HEK293 (cell line): ENCODE measurements at regions not wholly inside any gene's neighbourhood (a gene's known extent, or its start where the extent isn't known, plus 50 kb on each side); places are given as distances from the start of the nearest gene placed in this dataset.

ENCODE experiments used
- GLIS2 ChIP-seq: fragments of 450-650 bp; formaldehyde crosslinking; IDR thresholded peaks from 2 replicates; pipeline ENCODE4 v1.5.1; 2016; ENCODE audit warnings: missing biosample characterization, missing genetic modification characterization
- KLF16 ChIP-seq: fragments of 450-650 bp; formaldehyde crosslinking; IDR thresholded peaks from 2 replicates; pipeline ENCODE4 v1.5.1; 2017; ENCODE audit warnings: missing biosample characterization, missing genetic modification characterization
- KLF9 ChIP-seq: fragments of 450-650 bp; formaldehyde crosslinking; IDR thresholded peaks from 2 replicates; pipeline ENCODE4 v1.5.1; 2016; ENCODE audit warnings: missing biosample characterization, missing genetic modification characterization, low read depth
- MZF1 ChIP-seq: fragments of 450-650 bp; formaldehyde crosslinking; IDR thresholded peaks from 2 replicates; pipeline ENCODE4 v1.5.1; 2017; ENCODE audit warnings: missing biosample characterization, missing genetic modification characterization, borderline replicate concordance
- ZNF530 ChIP-seq: fragments of 450-650 bp; formaldehyde crosslinking; IDR thresholded peaks from 2 replicates; pipeline ENCODE4 v1.5.1; 2016; ENCODE audit warnings: low read depth, missing biosample characterization, missing genetic modification characterization
- ZNF701 ChIP-seq: fragments of 450-650 bp; formaldehyde crosslinking; IDR thresholded peaks from 2 replicates; pipeline ENCODE4 v1.5.1; 2016; ENCODE audit warnings: missing biosample characterization, missing genetic modification characterization
- TF ChIP-seq, protein P1 (sequence below): fragments of 450-650 bp; formaldehyde crosslinking; IDR thresholded peaks from 2 replicates; pipeline ENCODE4 v1.5.1; 2016; ENCODE audit warnings: missing biosample characterization, missing genetic modification characterization
- TF ChIP-seq, protein P2 (sequence below): fragments of 450-650 bp; IDR thresholded peaks from 2 replicates; pipeline ENCODE4 v1.5.1; 2018; ENCODE audit warnings: missing biosample characterization, missing genetic modification characterization

DNA sequence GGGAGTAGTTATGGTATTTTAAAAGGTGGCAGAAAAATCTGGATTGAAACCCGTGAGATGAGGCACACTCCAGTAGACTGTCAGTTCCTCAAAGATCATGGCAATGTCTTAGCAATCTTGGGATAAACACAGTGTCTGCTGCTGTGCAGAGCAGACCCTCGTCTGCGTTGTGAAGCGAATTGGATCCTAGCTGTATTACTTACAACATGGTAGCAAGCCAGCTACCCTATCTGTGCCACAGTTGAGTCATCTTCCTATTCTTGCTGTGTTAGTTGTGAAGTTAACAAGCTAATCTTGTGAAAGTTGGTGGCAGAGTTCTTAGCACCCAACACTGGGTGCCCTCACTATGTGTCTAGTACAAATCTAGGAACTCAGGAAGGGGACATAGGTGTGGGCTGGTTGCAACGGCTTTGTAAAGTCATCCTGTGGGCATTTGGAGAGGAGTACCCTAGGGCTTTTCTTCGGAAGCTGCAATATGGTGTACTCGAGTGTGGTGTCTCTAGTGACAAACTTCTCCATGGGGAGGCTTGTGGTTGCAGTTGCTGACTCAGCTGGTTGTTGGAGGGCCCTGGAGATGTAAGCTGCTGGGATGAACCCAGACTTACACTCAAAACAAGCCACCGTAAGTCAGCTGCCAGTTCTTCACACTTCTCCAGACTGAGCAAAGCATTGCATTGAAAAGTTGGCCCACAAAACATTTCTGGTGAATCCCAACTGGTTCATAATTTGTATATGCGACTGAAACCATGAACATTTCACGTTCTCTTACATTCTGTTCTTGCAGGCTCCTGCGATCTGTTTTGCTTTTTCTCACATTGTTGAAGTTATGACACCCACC, 61.5 kb downstream of the ADCYAP1 start:
- no peak for TF ChIP-seq KLF16 (tag by site-specific recombination)
- no peak for TF ChIP-seq GLIS2
- no peak for TF ChIP-seq ZNF701 (tag by site-specific recombination)
- TF ChIP-seq, protein P1, sequence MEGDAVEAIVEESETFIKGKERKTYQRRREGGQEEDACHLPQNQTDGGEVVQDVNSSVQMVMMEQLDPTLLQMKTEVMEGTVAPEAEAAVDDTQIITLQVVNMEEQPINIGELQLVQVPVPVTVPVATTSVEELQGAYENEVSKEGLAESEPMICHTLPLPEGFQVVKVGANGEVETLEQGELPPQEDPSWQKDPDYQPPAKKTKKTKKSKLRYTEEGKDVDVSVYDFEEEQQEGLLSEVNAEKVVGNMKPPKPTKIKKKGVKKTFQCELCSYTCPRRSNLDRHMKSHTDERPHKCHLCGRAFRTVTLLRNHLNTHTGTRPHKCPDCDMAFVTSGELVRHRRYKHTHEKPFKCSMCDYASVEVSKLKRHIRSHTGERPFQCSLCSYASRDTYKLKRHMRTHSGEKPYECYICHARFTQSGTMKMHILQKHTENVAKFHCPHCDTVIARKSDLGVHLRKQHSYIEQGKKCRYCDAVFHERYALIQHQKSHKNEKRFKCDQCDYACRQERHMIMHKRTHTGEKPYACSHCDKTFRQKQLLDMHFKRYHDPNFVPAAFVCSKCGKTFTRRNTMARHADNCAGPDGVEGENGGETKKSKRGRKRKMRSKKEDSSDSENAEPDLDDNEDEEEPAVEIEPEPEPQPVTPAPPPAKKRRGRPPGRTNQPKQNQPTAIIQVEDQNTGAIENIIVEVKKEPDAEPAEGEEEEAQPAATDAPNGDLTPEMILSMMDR (tag by site-specific recombination), result no peak
- TF ChIP-seq ZNF530 (tag by site-specific recombination), result no peak
- TF ChIP-seq KLF9 (tag by site-specific recombination), result no peak
- TF ChIP-seq, protein P2, sequence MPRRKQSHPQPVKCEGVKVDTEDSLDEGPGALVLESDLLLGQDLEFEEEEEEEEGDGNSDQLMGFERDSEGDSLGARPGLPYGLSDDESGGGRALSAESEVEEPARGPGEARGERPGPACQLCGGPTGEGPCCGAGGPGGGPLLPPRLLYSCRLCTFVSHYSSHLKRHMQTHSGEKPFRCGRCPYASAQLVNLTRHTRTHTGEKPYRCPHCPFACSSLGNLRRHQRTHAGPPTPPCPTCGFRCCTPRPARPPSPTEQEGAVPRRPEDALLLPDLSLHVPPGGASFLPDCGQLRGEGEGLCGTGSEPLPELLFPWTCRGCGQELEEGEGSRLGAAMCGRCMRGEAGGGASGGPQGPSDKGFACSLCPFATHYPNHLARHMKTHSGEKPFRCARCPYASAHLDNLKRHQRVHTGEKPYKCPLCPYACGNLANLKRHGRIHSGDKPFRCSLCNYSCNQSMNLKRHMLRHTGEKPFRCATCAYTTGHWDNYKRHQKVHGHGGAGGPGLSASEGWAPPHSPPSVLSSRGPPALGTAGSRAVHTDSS (tag by site-specific recombination), result no peak
- TF ChIP-seq MZF1 (tag by site-specific recombination), result no peak
